ENCODE measurements at regions not wholly inside any gene's neighbourhood (a gene's known extent, or its start where the extent isn't known, plus 50 kb on each side); places are given as distances from the start of the nearest gene placed in this dataset.

DNA sequence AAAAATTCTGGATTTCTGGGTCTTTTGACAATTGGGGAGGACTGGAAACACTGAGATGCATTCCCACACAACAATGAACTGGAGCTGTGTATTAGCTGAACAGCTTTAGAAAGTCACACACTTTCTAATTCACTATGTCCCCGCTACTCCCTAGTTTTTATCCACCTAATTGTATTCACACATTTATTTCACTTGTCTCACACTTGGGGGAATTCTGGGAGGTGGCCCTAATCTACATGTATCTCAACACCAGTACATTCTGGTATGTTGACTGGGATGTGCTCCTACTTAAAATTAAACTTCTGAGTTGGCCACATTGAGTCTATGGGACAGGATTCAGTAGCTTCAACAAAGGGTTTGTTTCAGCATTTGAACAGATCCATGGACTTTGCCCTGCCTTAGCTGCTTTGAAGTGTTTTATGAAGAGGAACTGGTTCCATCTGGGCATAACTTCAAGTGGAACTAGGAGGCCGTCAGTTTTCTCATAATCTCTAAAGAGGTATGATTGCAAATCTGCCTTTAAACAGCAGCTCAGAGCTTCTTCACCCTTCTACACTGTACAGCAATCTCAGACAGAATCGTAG, 106.5 kb upstream of the CMC1 start:
- TF ChIP-seq EZH2 (optimal IDR thresholded peaks at IDR 0.05; ENCODE audit: low read depth, low read length) (no peak), CTCF (IDR thresholded peaks at IDR 0.05; ENCODE audit: low read length) (no peak)
